H9 (cell line): ENCODE measurements at regions not wholly inside any gene's neighbourhood (a gene's known extent, or its start where the extent isn't known, plus 50 kb on each side); places are given as distances from the start of the nearest gene placed in this dataset.

ENCODE experiments used
- DNase-seq: peaks from one replicate; pipeline ENCODE4 v3.0.0-alpha.2; 2017
- H2AFZ ChIP-seq: one replicate; pipeline ENCODE4 v1.6.1; 2013; ENCODE audit warnings: mild to moderate bottlenecking, low read length, control low read depth, moderate library complexity
- H2AK5ac ChIP-seq: 2 replicates; pipeline ENCODE4 v1.6.1; 2013; ENCODE audit warnings: low read length, control low read depth, mixed read lengths; ENCODE audit not compliant: insufficient read length
- H2BK120ac ChIP-seq: one replicate; pipeline ENCODE4 v1.6.1; 2013; ENCODE audit warnings: low read depth, mild to moderate bottlenecking, low read length, control low read depth, inconsistent platforms; ENCODE audit not compliant: poor library complexity, severe bottlenecking
- H2BK12ac ChIP-seq: 2 replicates; pipeline ENCODE4 v1.6.1; 2013; ENCODE audit warnings: low read length, control low read depth, mixed read lengths, low read depth; ENCODE audit not compliant: insufficient read length
- H2BK15ac ChIP-seq: 2 replicates; pipeline ENCODE4 v1.6.1; 2013; ENCODE audit warnings: low read depth, low read length, control low read depth
- H2BK20ac ChIP-seq: one replicate; pipeline ENCODE4 v1.6.1; 2013; ENCODE audit warnings: low read depth, mild to moderate bottlenecking, low read length, control low read depth, inconsistent platforms; ENCODE audit not compliant: poor library complexity, severe bottlenecking
- H2BK5ac ChIP-seq: 2 replicates; pipeline ENCODE4 v1.6.1; 2013; ENCODE audit warnings: low read length, control low read depth, mixed read lengths; ENCODE audit not compliant: insufficient read length
- H3K14ac ChIP-seq: 2 replicates; pipeline ENCODE4 v1.6.1; 2013; ENCODE audit warnings: low read length, control low read depth; ENCODE audit not compliant: insufficient read depth
- H3K18ac ChIP-seq: 2 replicates; pipeline ENCODE4 v1.6.1; 2013; ENCODE audit warnings: low read depth, mild to moderate bottlenecking, mixed read lengths, low read length, control low read depth; ENCODE audit not compliant: insufficient read length
- H3K23ac ChIP-seq: 2 replicates; pipeline ENCODE4 v1.6.1; 2013; ENCODE audit warnings: low read length, control low read depth, mixed read lengths, low read depth; ENCODE audit not compliant: insufficient read length
- H3K23me2 ChIP-seq: 2 replicates; pipeline ENCODE4 v1.6.1; 2013; ENCODE audit warnings: low read depth, mild to moderate bottlenecking, mixed read lengths, low read length, control low read depth; ENCODE audit not compliant: insufficient read length, poor library complexity, severe bottlenecking
- H3K27ac ChIP-seq: 2 replicates; pipeline ENCODE4 v1.5.1; 2013; ENCODE audit warnings: low read length, control low read depth, mixed read lengths, low read depth; ENCODE audit not compliant: insufficient read length
- H3K27me3 ChIP-seq: 2 replicates; pipeline ENCODE4 v1.6.1; 2013; ENCODE audit warnings: low read length, control low read depth, inconsistent platforms; ENCODE audit not compliant: insufficient read depth
- H3K4ac ChIP-seq: 2 replicates; pipeline ENCODE4 v1.6.1; 2013; ENCODE audit warnings: low read depth, mild to moderate bottlenecking, control low read depth, inconsistent platforms, low read length, moderate library complexity
- H3K4me1 ChIP-seq: 2 replicates; pipeline ENCODE4 v1.6.1; 2013; ENCODE audit warnings: low read length, control low read depth, inconsistent platforms; ENCODE audit not compliant: insufficient read depth
- H3K4me2 ChIP-seq: 2 replicates; pipeline ENCODE4 v1.6.1; 2013; ENCODE audit warnings: low read length, control low read depth, mixed read lengths; ENCODE audit not compliant: insufficient read length, insufficient read depth
- H3K56ac ChIP-seq: 2 replicates; pipeline ENCODE4 v1.6.1; 2013; ENCODE audit warnings: low read depth, mild to moderate bottlenecking, mixed read lengths, low read length, control low read depth; ENCODE audit not compliant: insufficient read length
- H3K79me1 ChIP-seq: 2 replicates; pipeline ENCODE4 v1.6.1; 2013; ENCODE audit warnings: low read depth, mild to moderate bottlenecking, moderate library complexity, low read length, control low read depth, inconsistent platforms; ENCODE audit not compliant: insufficient read depth, poor library complexity, severe bottlenecking
- H3K79me2 ChIP-seq: 2 replicates; pipeline ENCODE4 v1.6.1; 2013; ENCODE audit warnings: low read length, control low read depth, inconsistent platforms; ENCODE audit not compliant: insufficient read depth
- H3K9ac ChIP-seq: 2 replicates; pipeline ENCODE4 v1.6.1; 2013; ENCODE audit warnings: low read length, control low read depth, mixed read lengths; ENCODE audit not compliant: insufficient read length; ENCODE audit errors: extremely low read depth
- H3K9me3 ChIP-seq: one replicate; pipeline ENCODE4 v1.6.1; 2013; ENCODE audit warnings: low read depth, low read length, inconsistent platforms; ENCODE audit not compliant: control insufficient read depth
- H3T11ph ChIP-seq: one replicate; pipeline ENCODE4 v1.6.1; 2013; ENCODE audit warnings: mild to moderate bottlenecking, low read length, control low read depth, inconsistent platforms
- H4K20me1 ChIP-seq: one replicate; pipeline ENCODE4 v1.6.1; 2013; ENCODE audit not compliant: control insufficient read depth, insufficient read length, insufficient read depth
- H4K5ac ChIP-seq: 2 replicates; pipeline ENCODE4 v1.6.1; 2013; ENCODE audit warnings: low read depth, mild to moderate bottlenecking, mixed read lengths, low read length, control low read depth; ENCODE audit not compliant: insufficient read length
- H4K8ac ChIP-seq: replicated peaks from 2 replicates; pipeline ENCODE4 v1.6.1; 2013; ENCODE audit warnings: low read length, control low read depth, mixed read lengths, low read depth; ENCODE audit not compliant: insufficient read length
- H4K91ac ChIP-seq: 2 replicates; pipeline ENCODE4 v1.6.1; 2013; ENCODE audit warnings: low read depth, mild to moderate bottlenecking, moderate library complexity, mixed read lengths, low read length, control low read depth; ENCODE audit not compliant: insufficient read length
- H3K27ac Mint-ChIP-seq, 3 experiments: 2 replicates in 2 of 3; 3 replicates in 1 of 3; pipeline ENCODE4 v1.8.0; 2020 to 2021; ENCODE audit warnings: mixed read lengths in 3 of 3, mild to moderate bottlenecking in 1 of 3, moderate library complexity in 1 of 3
- H3K27me3 Mint-ChIP-seq: 2 replicates; pipeline ENCODE4 v1.8.0; 2021; ENCODE audit warnings: low read depth, mild to moderate bottlenecking, moderate library complexity, mixed read lengths
- H3K36me3 Mint-ChIP-seq, 3 experiments: 2 replicates in 2 of 3; 3 replicates in 1 of 3; pipeline ENCODE4 v1.8.0; 2020 to 2021; ENCODE audit warnings: low read depth in 3 of 3, mixed read lengths in 3 of 3; ENCODE audit not compliant: insufficient read depth in 1 of 3
- H3K4me1 Mint-ChIP-seq, 2 experiments: 2 replicates each; pipeline ENCODE4 v1.8.0; 2020; ENCODE audit warnings: mixed read lengths in 2 of 2
- H3K4me3 Mint-ChIP-seq, 2 experiments: 2 replicates in 1 of 2; 3 replicates in 1 of 2; pipeline ENCODE4 v1.8.0; 2020 to 2021; ENCODE audit warnings: mild to moderate bottlenecking in 2 of 2, mixed read lengths in 2 of 2, moderate library complexity in 1 of 2
- H3K9me3 Mint-ChIP-seq, 2 experiments: 2 replicates in 1 of 2; 3 replicates in 1 of 2; pipeline ENCODE4 v1.8.0; 2020; ENCODE audit warnings: mild to moderate bottlenecking in 2 of 2, mixed read lengths in 2 of 2, moderate library complexity in 1 of 2
- WGBS: extraction: QIAGEN DNeasy Blood & Tissue Kit; methylation state at CpG from one replicate; pipeline ENCODE4 v1.1.7; 2013; ENCODE audit warnings: missing lambda C conversion rate, low lambda C conversion rate, mixed read lengths; ENCODE audit not compliant: insufficient read length; ENCODE audit errors: extremely low coverage; 5-methylcytosine and 5-hydroxymethylcytosine counted together
- TF ChIP-seq, protein P1 (sequence below): fragments of 200-600 bp; sonication (generic); conservative IDR thresholded peaks from 3 replicates; pipeline ENCODE4 v1.8.0; 2021; ENCODE audit warnings: antibody characterized with exemption, mild to moderate bottlenecking

DNA sequence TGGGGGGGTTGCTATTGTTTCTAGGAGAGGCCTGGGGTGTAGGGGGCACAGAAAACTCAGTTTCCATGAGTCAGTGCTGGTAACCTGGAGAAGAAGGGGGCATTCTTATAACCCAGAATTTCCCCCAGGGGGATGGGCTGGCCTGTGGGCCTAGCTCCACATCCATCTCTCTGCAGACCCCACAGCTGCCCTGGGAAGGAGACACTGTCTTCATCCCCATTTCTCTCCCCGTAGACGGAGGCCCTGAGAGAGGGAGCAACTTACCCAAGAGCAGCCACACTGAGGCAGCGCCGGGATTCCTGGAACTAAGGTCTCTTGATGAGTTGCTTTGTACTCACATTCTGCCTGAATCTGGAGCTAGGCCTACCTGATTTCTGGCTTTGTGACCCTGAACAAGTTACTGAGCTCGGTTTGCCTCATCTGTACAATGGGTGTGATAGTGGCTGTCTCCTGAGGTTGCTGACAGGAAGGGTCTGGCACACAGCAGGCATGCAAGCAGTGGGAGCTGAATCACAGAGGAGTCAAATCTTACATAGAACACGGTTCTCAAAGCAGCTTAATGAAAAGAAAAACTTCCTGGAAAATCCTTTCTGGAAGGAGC is 55.0 kb upstream of the LCTL start:
- Histone ChIP-seq H2BK5ac (no peak overlapping the region), H3K9me3 (no peaks in the 10 kb centered on the region), H3K23me2 (peaks cover 4% of the 10 kb centered on the region), H3K9ac (no peak overlapping the region), H3K4me2 (no peak overlapping the region), H2BK12ac (no peak overlapping the region), H3K4ac (no peak overlapping the region), H4K91ac (no peak overlapping the region), H4K8ac (no peak overlapping the region), H3K4me1 (peaks cover 10% of the 10 kb centered on the region; the same call in 1 of the 2 replicates), H4K20me1 (no peaks in the 10 kb centered on the region), H4K5ac (no peak overlapping the region), H3K79me2 (no peaks in the 10 kb centered on the region), H2AK5ac (no peak overlapping the region), H2BK120ac (no peak overlapping the region), H3T11ph (no peak overlapping the region), H3K18ac (peak overlapping the region; percentile 29), H3K14ac (0 out of 2 replicates have a peak overlapping the region, but pooled peaks have one; percentile 24), H3K79me1 (no peaks in the 10 kb centered on the region), H3K27me3 (no peaks in the 10 kb centered on the region; the same call in 1 of the 2 replicates), H3K23ac (no peak overlapping the region), H2AFZ (no peak overlapping the region), H3K27ac (no peak overlapping the region), H2BK20ac (peak overlapping the region; percentile 50), H3K56ac (no peak overlapping the region), H2BK15ac (no peak overlapping the region)
- H3K9me3 Mint-ChIP-seq = no peaks in the 10 kb centered on the region
- DNase-seq = no peak
- H3K4me3 Mint-ChIP-seq = peak overlapping the region; percentile 6 to 70; a peak in 3 of 5 replicates
- H3K27ac Mint-ChIP-seq = peak overlapping the region in 1 of 3 experiments; percentile 46; a peak in 2 of 7 replicates
- H3K27me3 Mint-ChIP-seq = peaks cover 6% of the 10 kb centered on the region
- no CpG with 5 or more reads among the region's 6 CpGs for WGBS
- TF ChIP-seq, protein P1, sequence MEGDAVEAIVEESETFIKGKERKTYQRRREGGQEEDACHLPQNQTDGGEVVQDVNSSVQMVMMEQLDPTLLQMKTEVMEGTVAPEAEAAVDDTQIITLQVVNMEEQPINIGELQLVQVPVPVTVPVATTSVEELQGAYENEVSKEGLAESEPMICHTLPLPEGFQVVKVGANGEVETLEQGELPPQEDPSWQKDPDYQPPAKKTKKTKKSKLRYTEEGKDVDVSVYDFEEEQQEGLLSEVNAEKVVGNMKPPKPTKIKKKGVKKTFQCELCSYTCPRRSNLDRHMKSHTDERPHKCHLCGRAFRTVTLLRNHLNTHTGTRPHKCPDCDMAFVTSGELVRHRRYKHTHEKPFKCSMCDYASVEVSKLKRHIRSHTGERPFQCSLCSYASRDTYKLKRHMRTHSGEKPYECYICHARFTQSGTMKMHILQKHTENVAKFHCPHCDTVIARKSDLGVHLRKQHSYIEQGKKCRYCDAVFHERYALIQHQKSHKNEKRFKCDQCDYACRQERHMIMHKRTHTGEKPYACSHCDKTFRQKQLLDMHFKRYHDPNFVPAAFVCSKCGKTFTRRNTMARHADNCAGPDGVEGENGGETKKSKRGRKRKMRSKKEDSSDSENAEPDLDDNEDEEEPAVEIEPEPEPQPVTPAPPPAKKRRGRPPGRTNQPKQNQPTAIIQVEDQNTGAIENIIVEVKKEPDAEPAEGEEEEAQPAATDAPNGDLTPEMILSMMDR = no peak
- peaks cover 54 to 61% of the 10 kb centered on the region in 2 experiments for H3K4me1 Mint-ChIP-seq
- no peaks in the 10 kb centered on the region; a peak in 2 of 7 replicates for H3K36me3 Mint-ChIP-seq
